SK-N-SH (cell line): ENCODE measurements at regions not wholly inside any gene's neighbourhood (a gene's known extent, or its start where the extent isn't known, plus 50 kb on each side); places are given as distances from the start of the nearest gene placed in this dataset.

Experiments
- CTCF ChIA-PET: fragments of 300-600, 350-600 bp; formaldehyde crosslinking; extraction: SDS; loops from one replicate; lab custom pipeline; 2021; lab: Yijun Ruan, JAX
- POLR2A ChIA-PET: fragments of 350-600 bp; sonication (Branson Sonifier 250); formaldehyde crosslinking; extraction: SDS; loops from one replicate; lab custom pipeline; 2020; ENCODE audit warnings: antibody characterized with exemption, inconsistent platforms; lab: Yijun Ruan, JAX
- DNase-seq: peaks from one replicate; pipeline ENCODE4 v3.0.0; 2012
- H2AFZ ChIP-seq: fragments of 200-600 bp; sonication (generic); 2 replicates; pipeline ENCODE4 v1.8.1; 2016; ENCODE audit warnings: antibody characterized with exemption, mild to moderate bottlenecking, low read depth
- H3F3A ChIP-seq: fragments of 200-600 bp; sonication (generic); replicated peaks from 2 replicates; pipeline ENCODE3; 2016; ENCODE audit warnings: antibody characterized with exemption, mild to moderate bottlenecking; ENCODE audit not compliant: insufficient read depth
- H3K27ac ChIP-seq, 2 experiments: fragments of 200-500 bp in 1 of 2; fragments of 200-600 bp in 1 of 2; sonication (Bioruptor generic) in 1 of 2; sonication (generic), shearing (Covaris generic) in 1 of 2; 2 replicates each; pipeline versions ENCODE4 v1.5.1 to v1.6.1; 2014 to 2016; ENCODE audit warnings: low read depth in 2 of 2, inconsistent platforms in 1 of 2, low read length in 1 of 2, mild to moderate bottlenecking in 1 of 2, mixed read lengths in 1 of 2
- H3K27me3 ChIP-seq: fragments of 200-600 bp; sonication (generic), shearing (Covaris generic); 2 replicates; pipeline ENCODE4 v1.6.1; 2016; ENCODE audit warnings: mixed run types; ENCODE audit not compliant: insufficient read depth
- H3K36me3 ChIP-seq, 2 experiments: fragments of 200-500 bp in 1 of 2; fragments of 200-600 bp in 1 of 2; sonication (Bioruptor generic) in 1 of 2; sonication (generic) in 1 of 2; replicated peaks in 1 of 2; 2 replicates each; pipeline versions ENCODE3 to v1.5.1; 2014 to 2016; ENCODE audit warnings: low read length in 1 of 2, mild to moderate bottlenecking in 1 of 2; ENCODE audit not compliant: insufficient read depth in 2 of 2, control insufficient read depth in 1 of 2
- H3K4me1 ChIP-seq, 2 experiments: fragments of 200-500 bp in 1 of 2; fragments of 200-600 bp in 1 of 2; sonication (Bioruptor generic) in 1 of 2; sonication (generic), shearing (Covaris generic) in 1 of 2; 2 replicates each; pipeline versions ENCODE4 v1.5.1 to v1.6.1; 2014 to 2016; ENCODE audit warnings: low read depth in 1 of 2, low read length in 1 of 2, mixed run types in 1 of 2; ENCODE audit not compliant: insufficient read depth in 2 of 2, control insufficient read depth in 1 of 2
- H3K4me2 ChIP-seq: fragments of 200-600 bp; sonication (generic), shearing (Covaris generic); 2 replicates; pipeline ENCODE4 v1.6.1; 2017; ENCODE audit warnings: mixed run types
- H3K4me3 ChIP-seq, 2 experiments: fragments of 200-500 bp in 1 of 2; fragments of 200-600 bp in 1 of 2; sonication (Bioruptor generic) in 1 of 2; sonication (generic), shearing (Covaris generic) in 1 of 2; 2 replicates each; pipeline versions ENCODE4 v1.5.1 to v1.8.1; 2014 to 2016; ENCODE audit warnings: low read depth in 2 of 2, inconsistent platforms in 1 of 2, low read length in 1 of 2, mild to moderate bottlenecking in 1 of 2, mixed read lengths in 1 of 2, moderate library complexity in 1 of 2
- H3K79me2 ChIP-seq: fragments of 200-600 bp; sonication (generic); 2 replicates; pipeline ENCODE4 v1.8.1; 2017; ENCODE audit warnings: mild to moderate bottlenecking; ENCODE audit not compliant: insufficient read depth
- H3K9ac ChIP-seq: fragments of 200-600 bp; sonication (generic); 2 replicates; pipeline ENCODE4 v1.6.1; 2017; ENCODE audit warnings: mixed run types
- H3K9me2 ChIP-seq: fragments of 200-600 bp; sonication (generic); 2 replicates; pipeline ENCODE4 v1.6.1; 2017; ENCODE audit warnings: mixed run types
- H3K9me3 ChIP-seq: fragments of 200-600 bp; sonication (generic); 2 replicates; pipeline ENCODE4 v1.6.1; 2017; ENCODE audit warnings: mixed run types, mild to moderate bottlenecking, moderate library complexity
- H4K20me1 ChIP-seq: fragments of 200-600 bp; sonication (generic); 2 replicates; pipeline ENCODE4 v1.6.1; 2017; ENCODE audit warnings: mild to moderate bottlenecking, mixed run types; ENCODE audit not compliant: insufficient read depth
- CHD2 ChIP-seq: fragments of 150-350 bp; IDR thresholded peaks from 2 replicates; pipeline ENCODE4 v1.6.1; 2018; ENCODE audit warnings: low read length; ENCODE audit not compliant: partially characterized antibody
- ELF1 ChIP-seq: IDR thresholded peaks from 2 replicates; pipeline ENCODE4 v1.4.0; 2012
- EP300 ChIP-seq, 2 experiments: IDR thresholded peaks; 2 replicates each; pipeline versions ENCODE4 v1.4.0 to v1.6.1; 2012; ENCODE audit warnings: borderline replicate concordance in 1 of 2, low read depth in 1 of 2, low read length in 1 of 2
- EZH2phosphoT487 ChIP-seq: fragments of 200-600 bp; sonication (generic); IDR thresholded peaks from 2 replicates; pipeline ENCODE4 v1.6.1; 2017; ENCODE audit warnings: low read depth, mixed run types, mild to moderate bottlenecking, antibody characterized with exemption, moderate library complexity, borderline replicate concordance
- FOSL2 ChIP-seq: IDR thresholded peaks from 2 replicates; pipeline ENCODE4 v1.4.0; 2012; ENCODE audit warnings: low read depth, mild to moderate bottlenecking, moderate library complexity, borderline replicate concordance
- FOXJ3 ChIP-seq: sonication (generic); formaldehyde crosslinking; IDR thresholded peaks from 2 replicates; pipeline ENCODE4 v1.5.1; 2020; ENCODE audit warnings: mild to moderate bottlenecking, missing genetic modification reagents
- FOXM1 ChIP-seq: IDR thresholded peaks from 2 replicates; pipeline ENCODE4 v1.4.0; 2012; ENCODE audit warnings: low read depth, mild to moderate bottlenecking
- GABPA ChIP-seq: IDR thresholded peaks from 2 replicates; pipeline ENCODE4 v1.4.0; 2012; ENCODE audit warnings: low read depth, mild to moderate bottlenecking
- MEF2A ChIP-seq: IDR thresholded peaks from 2 replicates; pipeline ENCODE4 v1.4.0; 2012; ENCODE audit warnings: low read depth, borderline replicate concordance
- MXI1 ChIP-seq: IDR thresholded peaks from 2 replicates; pipeline ENCODE4 v1.6.1; 2012; ENCODE audit warnings: mild to moderate bottlenecking, low read depth, low read length, improper control_type of control experiment
- NRF1 ChIP-seq: IDR thresholded peaks from 2 replicates; pipeline ENCODE4 v1.6.1; 2012; ENCODE audit warnings: low read depth, mild to moderate bottlenecking, low read length
- POLR2AphosphoS5 ChIP-seq: IDR thresholded peaks from 2 replicates; pipeline ENCODE4 v1.6.1; 2012; ENCODE audit warnings: low read depth, low read length
- RCOR1 ChIP-seq: fragments of 150-350 bp; IDR thresholded peaks from 2 replicates; pipeline ENCODE4 v1.6.1; 2017; ENCODE audit warnings: antibody characterized with exemption, low read length
- RFX5 ChIP-seq: IDR thresholded peaks from 2 replicates; pipeline ENCODE4 v1.6.1; 2012; ENCODE audit warnings: mild to moderate bottlenecking, improper control_type of control experiment, low read length
- SIN3A ChIP-seq: IDR thresholded peaks from 2 replicates; pipeline ENCODE4 v1.6.1; 2012; ENCODE audit warnings: low read depth, mild to moderate bottlenecking, low read length, moderate library complexity, borderline replicate concordance
- SMC3 ChIP-seq: IDR thresholded peaks from 2 replicates; pipeline ENCODE4 v1.6.1; 2012; ENCODE audit warnings: low read depth, low read length, improper control_type of control experiment
- TCF12 ChIP-seq: IDR thresholded peaks from 2 replicates; pipeline ENCODE4 v1.4.0; 2012
- USF2 ChIP-seq: fragments of 150-350 bp; IDR thresholded peaks from 2 replicates; pipeline ENCODE4 v1.6.1; 2017; ENCODE audit warnings: antibody characterized with exemption, low read length, low read depth, borderline replicate concordance
- YY1 ChIP-seq: IDR thresholded peaks from 2 replicates; pipeline ENCODE4 v1.4.0; 2012; ENCODE audit warnings: low read depth, mild to moderate bottlenecking
- ZBTB33 ChIP-seq: IDR thresholded peaks from 2 replicates; pipeline ENCODE4 v1.4.0; 2012; ENCODE audit warnings: low read depth, borderline replicate concordance
- WGBS: methylation state at CpG from one replicate; pipeline ENCODE4 v1.1.6; 2017; ENCODE audit warnings: low lambda C conversion rate; 5-methylcytosine and 5-hydroxymethylcytosine counted together
- TF ChIP-seq, protein P1 (sequence below): IDR thresholded peaks from 2 replicates; pipeline ENCODE4 v1.4.0; 2012; ENCODE audit warnings: low read depth, borderline replicate concordance
- TF ChIP-seq, protein P2 (sequence below): fragments of 150-350 bp; IDR thresholded peaks from 2 replicates; pipeline ENCODE4 v1.6.1; 2016; ENCODE audit warnings: mild to moderate bottlenecking, low read depth, low read length

GRCh38 chr6:140917911-140918310 lies 1214.8 kb upstream of the GJE1 start:
- no peaks in the 10 kb centered on the region for H3K79me2 ChIP-seq
- no peaks in the 10 kb centered on the region for H3K27me3 ChIP-seq
- no peak overlapping the region for H3K27ac ChIP-seq
- no peaks in the 10 kb centered on the region for H3F3A ChIP-seq
- H3K9me2 ChIP-seq: no peaks in the 10 kb centered on the region
- TF ChIP-seq GABPA (no peak), FOXJ3 (CRISPR knock-in tag) (no peak), EZH2phosphoT487 (no peak), SIN3A (no peak), MEF2A (no peak), FOSL2 (no peak), RFX5 (no peak), YY1 (no peak), FOXM1 (no peak), ELF1 (no peak), USF2 (no peak), RCOR1 (no peak), NRF1 (no peak), SMC3 (no peak), MXI1 (no peak), ZBTB33 (no peak)
- TF ChIP-seq, protein P1, sequence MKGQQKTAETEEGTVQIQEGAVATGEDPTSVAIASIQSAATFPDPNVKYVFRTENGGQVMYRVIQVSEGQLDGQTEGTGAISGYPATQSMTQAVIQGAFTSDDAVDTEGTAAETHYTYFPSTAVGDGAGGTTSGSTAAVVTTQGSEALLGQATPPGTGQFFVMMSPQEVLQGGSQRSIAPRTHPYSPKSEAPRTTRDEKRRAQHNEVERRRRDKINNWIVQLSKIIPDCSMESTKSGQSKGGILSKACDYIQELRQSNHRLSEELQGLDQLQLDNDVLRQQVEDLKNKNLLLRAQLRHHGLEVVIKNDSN: no peak
- H4K20me1 ChIP-seq: no peaks in the 10 kb centered on the region
- H3K4me2 ChIP-seq: no peak overlapping the region
- no peak overlapping the region for H3K4me3 ChIP-seq
- no peak overlapping the region for H2AFZ ChIP-seq
- DNase-seq: no peak
- peaks cover 0 to 6% of the 10 kb centered on the region in 2 experiments; a peak in 1 of 4 replicates for H3K4me1 ChIP-seq
- 24% methylated on average over 2 of the region's 2 CpGs for WGBS
- ChIA-PET CTCF (interaction anchor here (1.5 kb wide), 1 partner anchor 11 kb away, joined by 4 read pairs; no protein-coding TSS in a partner anchor), POLR2A (no interaction called here)
- H3K9ac ChIP-seq: no peak overlapping the region
- H3K9me3 ChIP-seq: no peaks in the 10 kb centered on the region
- no peaks in the 10 kb centered on the region for H3K36me3 ChIP-seq

- DNase-seq: no peak
- H3K4me2 ChIP-seq: no peak overlapping the region
- CTCF ChIA-PET: no interaction called here
- no peak overlapping the region for H3K4me3 ChIP-seq
- H3K27ac ChIP-seq: no peak overlapping the region
- no peaks in the 10 kb centered on the region for H4K20me1 ChIP-seq
- no peak overlapping the region for H2AFZ ChIP-seq
- no peaks in the 10 kb centered on the region for H3K27me3 ChIP-seq
- H3K9me2 ChIP-seq: no peaks in the 10 kb centered on the region
- POLR2A ChIA-PET: no interaction called here
- H3K9ac ChIP-seq: no peak overlapping the region
- TF ChIP-seq ELF1 (no peak), SIN3A (no peak), CHD2 (no peak), EP300 (IDR thresholded peaks at IDR 0.05; ENCODE audit: borderline replicate concordance in 1 of 2, low read depth in 1 of 2, low read length in 1 of 2) (no peak), GABPA (no peak), TCF12 (no peak), POLR2AphosphoS5 (no peak)
- TF ChIP-seq, protein P2, sequence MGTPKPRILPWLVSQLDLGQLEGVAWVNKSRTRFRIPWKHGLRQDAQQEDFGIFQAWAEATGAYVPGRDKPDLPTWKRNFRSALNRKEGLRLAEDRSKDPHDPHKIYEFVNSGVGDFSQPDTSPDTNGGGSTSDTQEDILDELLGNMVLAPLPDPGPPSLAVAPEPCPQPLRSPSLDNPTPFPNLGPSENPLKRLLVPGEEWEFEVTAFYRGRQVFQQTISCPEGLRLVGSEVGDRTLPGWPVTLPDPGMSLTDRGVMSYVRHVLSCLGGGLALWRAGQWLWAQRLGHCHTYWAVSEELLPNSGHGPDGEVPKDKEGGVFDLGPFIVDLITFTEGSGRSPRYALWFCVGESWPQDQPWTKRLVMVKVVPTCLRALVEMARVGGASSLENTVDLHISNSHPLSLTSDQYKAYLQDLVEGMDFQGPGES: no peak
- H3K36me3 ChIP-seq: no peaks in the 10 kb centered on the region
- WGBS: 21% methylated on average over 3 of the region's 3 CpGs
- H3F3A ChIP-seq: no peaks in the 10 kb centered on the region
- H3K4me1 ChIP-seq: peaks cover 0 to 6% of the 10 kb centered on the region in 2 experiments; a peak in 1 of 4 replicates
- no peaks in the 10 kb centered on the region for H3K79me2 ChIP-seq
- H3K9me3 ChIP-seq: no peaks in the 10 kb centered on the region
Observed at GRCh38 chr6:140915551-140915950, 1217.2 kb upstream of the GJE1 start.
